ENCODE measurements at regions not wholly inside any gene's neighbourhood (a gene's known extent, or its start where the extent isn't known, plus 50 kb on each side); places are given as distances from the start of the nearest gene placed in this dataset.
A peak's percentile ranks its signal among the peaks of the same experiment; 100 is the strongest.

DNA sequence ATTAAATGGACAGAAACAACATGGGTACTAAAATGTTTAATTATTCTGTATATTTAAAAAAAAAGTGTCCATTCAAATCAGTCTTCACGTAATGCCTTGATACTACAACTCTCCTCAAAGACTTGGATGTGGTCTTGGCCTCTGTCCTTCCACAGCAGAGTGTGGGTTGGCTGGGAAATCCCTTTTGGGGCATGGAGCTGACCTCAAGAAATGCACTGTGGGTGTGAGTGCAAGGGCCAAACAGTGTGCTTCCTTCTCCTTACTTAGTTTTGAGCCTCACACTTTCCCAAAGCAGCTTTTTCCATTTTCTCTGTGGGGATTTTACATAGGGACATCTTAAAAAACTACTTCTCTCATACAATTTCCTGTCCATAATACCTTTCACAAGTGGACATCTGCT, 607.4 kb downstream of the EFNB2 start:
- no peak overlapping the region for H3K23ac ChIP-seq (ENCODE audit: low read depth, low read length)
- no peak overlapping the region for H2AFZ ChIP-seq (replicated peaks; ENCODE audit: low read length, poor library complexity)
- no peaks in the 10 kb centered on the region for H3K9me3 ChIP-seq (ENCODE audit: control insufficient read depth, insufficient read depth, low read length)
- WGBS, 2 experiments (ENCODE audit: extremely low coverage in 2 of 2, insufficient read length in 1 of 2) = no CpG with 5 or more reads among the region's 1 CpG
- no peak overlapping the region for H2BK120ac ChIP-seq (ENCODE audit: low read depth, low read length)
- H3K14ac ChIP-seq (replicated peaks; ENCODE audit: low read depth, low read length) = 0 out of 2 replicates have a peak overlapping the region, but pooled peaks have one; percentile 14
- no peak overlapping the region for H2BK15ac ChIP-seq (ENCODE audit: low read depth, low read length)
- DNase-seq (no peak), ATAC-seq (ENCODE audit: low read depth) (no peak)
- H3K4me1 ChIP-seq (ENCODE audit: control insufficient read depth, insufficient read depth, low read length) = no peaks in the 10 kb centered on the region; the same call in 1 of the 2 replicates
- no TSS peak for BruUV-seq (replicated peaks)
- H4K8ac ChIP-seq (ENCODE audit: low read depth in 2 of 2, low read length in 2 of 2) = no peak overlapping the region
- H4K5ac ChIP-seq (ENCODE audit: low read depth, low read length) = no peak overlapping the region
- no peak overlapping the region for H3K18ac ChIP-seq (ENCODE audit: low read depth, low read length)
- intact Hi-C loops (cut with micrococcal nuclease) = no loop called here
- no peak overlapping the region for H2AK9ac ChIP-seq (replicated peaks; ENCODE audit: low read depth, low read length, poor library complexity)
- ChIA-PET POLR2A (ENCODE audit: unreplicated experiment) (no interaction called here), CTCF (no interaction called here)
- no peak overlapping the region for H2BK5ac ChIP-seq (ENCODE audit: low read depth, low read length, poor library complexity, severe bottlenecking)
- H4K91ac ChIP-seq (ENCODE audit: insufficient read depth, low read depth, low read length) = no peak overlapping the region
- no peak overlapping the region for H3K56ac ChIP-seq (ENCODE audit: extremely low read depth, insufficient read depth, low read length)
- TF ChIP-seq MAZ (IDR thresholded peaks at IDR 0.05; ENCODE audit: borderline replicate concordance, low read depth, low read length) = no peak
- TF ChIP-seq MAFK (IDR thresholded peaks at IDR 0.05; ENCODE audit: low read depth, low read length) = no peak
- TF ChIP-seq RCOR1 (IDR thresholded peaks at IDR 0.05; ENCODE audit: insufficient replicate concordance, low read length) = no peak
- TF ChIP-seq SMC3 (IDR thresholded peaks at IDR 0.05; ENCODE audit: low read depth, low read length) = no peak
- TF ChIP-seq NFE2L2 (IDR thresholded peaks at IDR 0.05; ENCODE audit: low read depth, low read length) = no peak
- no peak for TF ChIP-seq CHD1 (IDR thresholded peaks at IDR 0.05; ENCODE audit: low read depth, low read length)
- TF ChIP-seq BHLHE40 (IDR thresholded peaks at IDR 0.05; ENCODE audit: low read depth, low read length) = no peak
- no peak for TF ChIP-seq RAD21 (IDR thresholded peaks at IDR 0.05; ENCODE audit: low read length)
- TF ChIP-seq POLR2A (IDR thresholded peaks at IDR 0.05; ENCODE audit: low read depth, low read length) = no peak
- no peak for TF ChIP-seq MXI1 (IDR thresholded peaks at IDR 0.05; ENCODE audit: borderline replicate concordance, low read depth, low read length)
- TF ChIP-seq, protein P1, sequence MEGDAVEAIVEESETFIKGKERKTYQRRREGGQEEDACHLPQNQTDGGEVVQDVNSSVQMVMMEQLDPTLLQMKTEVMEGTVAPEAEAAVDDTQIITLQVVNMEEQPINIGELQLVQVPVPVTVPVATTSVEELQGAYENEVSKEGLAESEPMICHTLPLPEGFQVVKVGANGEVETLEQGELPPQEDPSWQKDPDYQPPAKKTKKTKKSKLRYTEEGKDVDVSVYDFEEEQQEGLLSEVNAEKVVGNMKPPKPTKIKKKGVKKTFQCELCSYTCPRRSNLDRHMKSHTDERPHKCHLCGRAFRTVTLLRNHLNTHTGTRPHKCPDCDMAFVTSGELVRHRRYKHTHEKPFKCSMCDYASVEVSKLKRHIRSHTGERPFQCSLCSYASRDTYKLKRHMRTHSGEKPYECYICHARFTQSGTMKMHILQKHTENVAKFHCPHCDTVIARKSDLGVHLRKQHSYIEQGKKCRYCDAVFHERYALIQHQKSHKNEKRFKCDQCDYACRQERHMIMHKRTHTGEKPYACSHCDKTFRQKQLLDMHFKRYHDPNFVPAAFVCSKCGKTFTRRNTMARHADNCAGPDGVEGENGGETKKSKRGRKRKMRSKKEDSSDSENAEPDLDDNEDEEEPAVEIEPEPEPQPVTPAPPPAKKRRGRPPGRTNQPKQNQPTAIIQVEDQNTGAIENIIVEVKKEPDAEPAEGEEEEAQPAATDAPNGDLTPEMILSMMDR (conservative IDR thresholded peaks at IDR 0.05; ENCODE audit: low read depth, low read length) = no peak
- no peak for TF ChIP-seq FOS (IDR thresholded peaks at IDR 0.05; ENCODE audit: low read depth, low read length)
- no peak for TF ChIP-seq CEBPB (IDR thresholded peaks at IDR 0.05; ENCODE audit: low read depth, low read length)
- no peak for TF ChIP-seq RFX5 (IDR thresholded peaks at IDR 0.05; ENCODE audit: low read depth, low read length)
- TF ChIP-seq, protein P2, sequence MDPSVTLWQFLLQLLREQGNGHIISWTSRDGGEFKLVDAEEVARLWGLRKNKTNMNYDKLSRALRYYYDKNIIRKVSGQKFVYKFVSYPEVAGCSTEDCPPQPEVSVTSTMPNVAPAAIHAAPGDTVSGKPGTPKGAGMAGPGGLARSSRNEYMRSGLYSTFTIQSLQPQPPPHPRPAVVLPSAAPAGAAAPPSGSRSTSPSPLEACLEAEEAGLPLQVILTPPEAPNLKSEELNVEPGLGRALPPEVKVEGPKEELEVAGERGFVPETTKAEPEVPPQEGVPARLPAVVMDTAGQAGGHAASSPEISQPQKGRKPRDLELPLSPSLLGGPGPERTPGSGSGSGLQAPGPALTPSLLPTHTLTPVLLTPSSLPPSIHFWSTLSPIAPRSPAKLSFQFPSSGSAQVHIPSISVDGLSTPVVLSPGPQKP (IDR thresholded peaks at IDR 0.05; ENCODE audit: borderline replicate concordance, low read depth, low read length) = no peak
- no peak overlapping the region for H3K27ac ChIP-seq (ENCODE audit: insufficient read depth, low read length)
- no peaks in the 10 kb centered on the region for H3K9me1 ChIP-seq (ENCODE audit: insufficient read depth, low read length)
- H3K27me3 ChIP-seq (ENCODE audit: control insufficient read depth, insufficient read depth, low read length) = no peaks in the 10 kb centered on the region
- H3K9ac ChIP-seq (ENCODE audit: low read depth, low read length) = no peak overlapping the region
- H3K36me3 ChIP-seq (ENCODE audit: control insufficient read depth, insufficient read depth, low read length) = no peaks in the 10 kb centered on the region
- dilution Hi-C loops (cut with HindIII; ENCODE audit: low sequenced_read_pairs, unreplicated experiment) = no loop called here
- no peak overlapping the region for H2AK5ac ChIP-seq (ENCODE audit: low read depth, low read length)
- H3K4me2 ChIP-seq (ENCODE audit: low read depth, low read length) = no peak overlapping the region
- H3K79me1 ChIP-seq (ENCODE audit: low read depth in 1 of 2, low read length in 2 of 2) = no peaks in the 10 kb centered on the region
- H3K4me3 ChIP-seq (ENCODE audit: insufficient read depth, low read depth, low read length) = no peak overlapping the region
- H4K20me1 ChIP-seq (ENCODE audit: insufficient read depth, low read length) = no peaks in the 10 kb centered on the region
- no peak overlapping the region for H2BK20ac ChIP-seq (ENCODE audit: low read depth, low read length)
- in situ Hi-C loops (cut with MboI; ENCODE audit: low sequenced_read_pairs) = no loop called here
- H3K4ac ChIP-seq (ENCODE audit: low read depth, low read length) = no peak overlapping the region

Data from IMR-90 (cell line).